Fibroblast of skin of scalp (primary cell): ENCODE measurements at regions not wholly inside any gene's neighbourhood (a gene's known extent, or its start where the extent isn't known, plus 50 kb on each side); places are given as distances from the start of the nearest gene placed in this dataset.
"Not testable (repeated sequence)": the region's sequence is repeated elsewhere in the genome, so short reads cannot be mapped to it uniquely, and the experiment has no call there.

Source experiments
- DNase-seq: peaks from one replicate; pipeline ENCODE4 v3.0.0-alpha.2; 2013

GRCh38 chr4:13903061-13903460, 275.5 kb upstream of the BOD1L1 start:
- DNase-seq, result no peak

GRCh38 chr4:13903901-13904300, 276.4 kb upstream of the BOD1L1 start:
- no peak for DNase-seq

GRCh38 chr4:13905543-13905942, 278.0 kb upstream of the BOD1L1 start:
- DNase-seq, result peak; percentile 71

- DNase-seq, result no peak
Observed at GRCh38 chr4:13906727-13907126, 279.2 kb upstream of the BOD1L1 start.

- peak; percentile 99 for DNase-seq
Observed at GRCh38 chr4:13907255-13907751, 279.8 kb upstream of the BOD1L1 start.

- no peak for DNase-seq
Observed at GRCh38 chr4:13908455-13908854, 280.9 kb upstream of the BOD1L1 start.

- DNase-seq, result no peak
Observed at GRCh38 chr4:13910556-13910955, 283.0 kb upstream of the BOD1L1 start.

GRCh38 chr4:13911256-13911655, 283.7 kb upstream of the BOD1L1 start:
- DNase-seq, result no peak

- DNase-seq, result no peak
Observed at GRCh38 chr4:13912436-13912925, 285.0 kb upstream of the BOD1L1 start.

- DNase-seq, result peak; percentile 55
Observed at GRCh38 chr4:13912966-13913365, 285.4 kb upstream of the BOD1L1 start.

GRCh38 chr4:13917015-13917414, 289.5 kb upstream of the BOD1L1 start:
- peak; percentile 97 for DNase-seq

GRCh38 chr4:13918110-13918509, 290.6 kb upstream of the BOD1L1 start:
- DNase-seq, result peak; percentile 100

- DNase-seq, result peak; percentile 99
Observed at GRCh38 chr4:13918991-13919441, 291.5 kb upstream of the BOD1L1 start.

- peak; percentile 77 for DNase-seq
Observed at GRCh38 chr4:13920111-13920875, 292.8 kb upstream of the BOD1L1 start.

GRCh38 chr4:13920901-13921300, 293.4 kb upstream of the BOD1L1 start:
- peak; percentile 100 for DNase-seq

- peak; percentile 61 for DNase-seq
Observed at GRCh38 chr4:13921805-13922204, 294.3 kb upstream of the BOD1L1 start.

- DNase-seq, result no peak
Observed at GRCh38 chr4:13922459-13922858, 294.9 kb upstream of the BOD1L1 start.

- peak; percentile 63 for DNase-seq
Observed at GRCh38 chr4:13922873-13923645, 295.5 kb upstream of the BOD1L1 start.

GRCh38 chr4:13924900-13925299, 297.4 kb upstream of the BOD1L1 start:
- not testable (repeated sequence) for DNase-seq

- DNase-seq, result no peak
Observed at GRCh38 chr4:13928214-13928613, 300.7 kb upstream of the BOD1L1 start.

- no peak for DNase-seq
Observed at GRCh38 chr4:13930155-13930554, 302.6 kb upstream of the BOD1L1 start.

- peak; percentile 67 for DNase-seq
Observed at GRCh38 chr4:13933191-13933590, 305.7 kb upstream of the BOD1L1 start.

GRCh38 chr4:13938299-13938698, 310.8 kb upstream of the BOD1L1 start:
- no peak for DNase-seq
